Stomach (tissue), 4 donors: ENCODE measurements at regions not wholly inside any gene's neighbourhood (a gene's known extent, or its start where the extent isn't known, plus 50 kb on each side); places are given as distances from the start of the nearest gene placed in this dataset.

Experiments used
- POLR2A ChIP-seq, 4 donors: fragments of 450-650 bp; IDR thresholded peaks; one replicate each; pipeline ENCODE4 v1.6.1; 2016; ENCODE audit warnings: antibody characterized with exemption in 4 of 4, control low read depth in 2 of 4, mild to moderate bottlenecking in 1 of 4, moderate library complexity in 1 of 4
- TF ChIP-seq, protein P1 (sequence below), 7 experiments: fragments of 450-650 bp in 4 of 7; fragments of 200-600 bp in 3 of 7; sonication (generic) in 3 of 7; IDR thresholded peaks; one replicate each; pipeline ENCODE4 v1.5.1; 2016 to 2019; ENCODE audit warnings: antibody characterized with exemption in 7 of 7, control low read depth in 2 of 7, mild to moderate bottlenecking in 1 of 7

DNA sequence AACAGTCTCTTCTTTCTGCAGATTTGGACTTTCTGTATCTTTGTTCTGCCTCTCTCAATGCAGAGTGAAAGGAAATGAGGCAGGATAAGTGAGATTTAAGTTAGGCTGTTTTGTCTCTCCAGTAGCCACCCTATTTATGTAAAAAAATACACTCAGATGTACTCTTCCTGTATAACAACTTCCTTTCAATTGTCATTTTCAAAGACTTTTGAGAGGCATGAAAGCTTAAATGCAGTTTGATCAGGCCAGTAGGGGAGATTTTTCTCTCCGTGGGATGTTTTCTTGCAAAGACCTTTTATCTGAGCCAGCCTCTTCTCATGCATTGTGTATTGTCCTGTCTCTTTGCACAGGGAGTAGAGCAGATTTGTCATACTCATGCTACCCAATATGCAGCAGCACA, 166.8 kb downstream of the SLITRK5 start:
- TF ChIP-seq, protein P1, sequence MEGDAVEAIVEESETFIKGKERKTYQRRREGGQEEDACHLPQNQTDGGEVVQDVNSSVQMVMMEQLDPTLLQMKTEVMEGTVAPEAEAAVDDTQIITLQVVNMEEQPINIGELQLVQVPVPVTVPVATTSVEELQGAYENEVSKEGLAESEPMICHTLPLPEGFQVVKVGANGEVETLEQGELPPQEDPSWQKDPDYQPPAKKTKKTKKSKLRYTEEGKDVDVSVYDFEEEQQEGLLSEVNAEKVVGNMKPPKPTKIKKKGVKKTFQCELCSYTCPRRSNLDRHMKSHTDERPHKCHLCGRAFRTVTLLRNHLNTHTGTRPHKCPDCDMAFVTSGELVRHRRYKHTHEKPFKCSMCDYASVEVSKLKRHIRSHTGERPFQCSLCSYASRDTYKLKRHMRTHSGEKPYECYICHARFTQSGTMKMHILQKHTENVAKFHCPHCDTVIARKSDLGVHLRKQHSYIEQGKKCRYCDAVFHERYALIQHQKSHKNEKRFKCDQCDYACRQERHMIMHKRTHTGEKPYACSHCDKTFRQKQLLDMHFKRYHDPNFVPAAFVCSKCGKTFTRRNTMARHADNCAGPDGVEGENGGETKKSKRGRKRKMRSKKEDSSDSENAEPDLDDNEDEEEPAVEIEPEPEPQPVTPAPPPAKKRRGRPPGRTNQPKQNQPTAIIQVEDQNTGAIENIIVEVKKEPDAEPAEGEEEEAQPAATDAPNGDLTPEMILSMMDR (IDR thresholded peaks at IDR 0.05): no peak
- no peak for TF ChIP-seq POLR2A (IDR thresholded peaks at IDR 0.05)
